SJSA1 (cell line): ENCODE measurements at regions not wholly inside any gene's neighbourhood (a gene's known extent, or its start where the extent isn't known, plus 50 kb on each side); places are given as distances from the start of the nearest gene placed in this dataset.

Experiments
- DNase-seq, 2 experiments: peaks; one replicate each; pipeline ENCODE4 v3.0.0-alpha.2; 2015 to 2020; ENCODE audit warnings: low spot score in 2 of 2, low read depth in 1 of 2
- H3K27ac ChIP-seq: fragments of 250-450 bp; sonication (Bioruptor Pico); 2 replicates; pipeline ENCODE4 v1.5.1; 2020; ENCODE audit warnings: mild to moderate bottlenecking, moderate library complexity
- H3K27me3 ChIP-seq: fragments of 250-450 bp; sonication (Bioruptor Pico); replicated peaks from 2 replicates; pipeline ENCODE4 v1.5.1; 2020; ENCODE audit warnings: mild to moderate bottlenecking, moderate library complexity
- H3K36me3 ChIP-seq: fragments of 250-450 bp; sonication (Bioruptor Pico); 2 replicates; pipeline ENCODE4 v1.5.1; 2020; ENCODE audit warnings: mild to moderate bottlenecking
- H3K4me1 ChIP-seq: fragments of 250-450 bp; sonication (Bioruptor Pico); replicated peaks from 2 replicates; pipeline ENCODE4 v1.6.1; 2021; ENCODE audit warnings: mild to moderate bottlenecking
- H3K4me3 ChIP-seq: fragments of 250-450 bp; sonication (Bioruptor Pico); 2 replicates; pipeline ENCODE4 v1.5.1; 2020; ENCODE audit warnings: mild to moderate bottlenecking
- H3K9me3 ChIP-seq: fragments of 250-450 bp; sonication (Bioruptor Pico); replicated peaks from 2 replicates; pipeline ENCODE4 v1.5.1; 2020; ENCODE audit warnings: mild to moderate bottlenecking

DNA sequence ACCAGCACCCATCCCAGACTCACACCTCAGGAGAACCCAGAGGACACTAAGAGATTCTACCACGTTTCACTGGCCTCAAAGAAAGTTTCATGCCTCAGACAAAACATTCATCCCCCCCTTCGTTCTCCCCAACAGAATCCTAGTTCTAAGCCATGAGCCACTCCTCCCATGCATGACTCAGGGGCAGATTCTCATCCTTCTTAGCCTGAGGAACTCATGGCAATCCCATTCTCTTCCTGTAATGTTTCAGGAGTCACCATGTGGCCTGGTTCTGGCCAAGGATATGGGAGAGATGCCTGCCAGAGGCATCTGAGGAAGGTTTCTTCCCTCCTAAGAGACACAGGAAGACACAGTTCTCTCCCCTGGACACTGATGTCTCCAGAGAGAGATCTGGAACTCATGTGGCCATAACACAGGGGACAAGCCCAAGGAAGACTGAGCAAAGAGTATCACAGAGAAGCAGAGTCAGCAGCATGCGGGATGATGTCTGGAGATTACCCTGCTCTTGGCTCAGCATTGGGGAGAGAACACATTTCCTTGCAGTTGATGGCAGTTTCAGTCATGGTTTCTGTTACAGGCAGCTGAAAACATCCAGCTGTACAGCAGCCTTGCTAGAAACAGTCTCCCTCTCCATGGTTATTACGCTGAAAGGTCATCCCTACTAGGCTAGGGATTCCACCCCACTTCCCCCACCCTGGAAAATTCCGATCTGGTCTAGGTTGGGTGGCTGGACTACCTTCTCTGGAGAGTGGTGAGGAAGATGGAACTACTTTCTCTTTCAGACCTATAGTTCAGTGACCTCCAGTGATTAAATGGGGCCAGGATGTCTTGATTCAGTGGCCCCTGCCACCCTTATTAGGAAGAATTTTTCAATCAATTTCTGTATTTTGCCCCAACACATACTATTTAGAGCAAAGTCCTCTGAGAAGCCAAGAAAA is 115.4 kb downstream of the ZNF608 start:
- H3K9me3 ChIP-seq: 0 out of 2 replicates have a peak, but pooled peaks cover 2% of the 10 kb centered on the region
- peak; percentile 40 to 58 for DNase-seq
- no peak overlapping the region for H3K27ac ChIP-seq
- peaks cover 72% of the 10 kb centered on the region for H3K4me1 ChIP-seq
- H3K4me3 ChIP-seq: no peak overlapping the region
- H3K27me3 ChIP-seq: no peaks in the 10 kb centered on the region
- no peaks in the 10 kb centered on the region; the same call in 1 of the 2 replicates for H3K36me3 ChIP-seq

DNA sequence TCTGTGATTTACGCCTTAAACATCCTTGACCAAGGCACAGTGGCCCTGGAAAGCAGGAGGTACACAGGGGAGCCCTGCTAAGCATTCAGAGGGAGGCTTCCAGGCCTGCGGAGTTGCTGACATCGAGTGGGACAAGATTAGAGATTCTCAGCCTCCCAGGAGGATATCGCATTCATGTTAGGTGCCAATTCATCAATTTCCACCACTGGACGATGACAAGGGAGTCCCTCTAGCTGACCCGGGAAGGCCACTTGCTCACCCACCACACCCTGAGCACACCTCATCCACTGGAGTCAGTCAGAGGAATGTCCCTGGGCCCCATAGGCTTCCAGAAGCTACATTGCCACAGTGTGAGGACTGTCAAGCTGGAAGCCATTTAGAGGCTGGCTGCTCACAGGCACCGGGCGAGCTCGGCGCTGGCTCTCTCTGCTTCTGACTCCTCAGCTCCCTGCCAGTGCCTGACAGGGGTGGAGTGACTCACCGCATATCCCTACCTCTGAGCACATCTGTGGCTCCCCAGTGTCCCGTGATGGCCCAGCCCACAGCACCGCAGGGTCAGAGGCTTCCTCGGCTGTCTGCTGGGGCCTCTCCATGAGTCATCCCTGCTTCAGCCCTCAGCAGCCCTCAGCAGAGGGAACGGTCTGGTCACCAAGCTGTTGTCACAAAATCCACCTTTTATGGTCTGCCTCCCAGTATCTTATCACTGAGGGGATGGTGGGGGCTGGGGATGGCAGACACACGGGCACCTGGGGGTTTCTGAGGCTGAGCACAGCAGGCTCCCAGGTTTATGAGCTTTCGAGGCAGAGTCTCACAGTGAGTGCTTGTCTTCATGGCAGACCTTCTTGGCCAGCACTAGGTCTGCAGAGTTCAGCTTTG is 117.5 kb downstream of the ZNF608 start:
- peaks cover 54% of the 10 kb centered on the region for H3K4me1 ChIP-seq
- H3K36me3 ChIP-seq: no peaks in the 10 kb centered on the region; the same call in 1 of the 2 replicates
- no peak overlapping the region for H3K4me3 ChIP-seq
- peak; percentile 95 to 99 for DNase-seq
- peak overlapping the region; percentile 40 for H3K27ac ChIP-seq
- H3K9me3 ChIP-seq: 0 out of 2 replicates have a peak, but pooled peaks cover 2% of the 10 kb centered on the region
- H3K27me3 ChIP-seq: no peaks in the 10 kb centered on the region

DNA sequence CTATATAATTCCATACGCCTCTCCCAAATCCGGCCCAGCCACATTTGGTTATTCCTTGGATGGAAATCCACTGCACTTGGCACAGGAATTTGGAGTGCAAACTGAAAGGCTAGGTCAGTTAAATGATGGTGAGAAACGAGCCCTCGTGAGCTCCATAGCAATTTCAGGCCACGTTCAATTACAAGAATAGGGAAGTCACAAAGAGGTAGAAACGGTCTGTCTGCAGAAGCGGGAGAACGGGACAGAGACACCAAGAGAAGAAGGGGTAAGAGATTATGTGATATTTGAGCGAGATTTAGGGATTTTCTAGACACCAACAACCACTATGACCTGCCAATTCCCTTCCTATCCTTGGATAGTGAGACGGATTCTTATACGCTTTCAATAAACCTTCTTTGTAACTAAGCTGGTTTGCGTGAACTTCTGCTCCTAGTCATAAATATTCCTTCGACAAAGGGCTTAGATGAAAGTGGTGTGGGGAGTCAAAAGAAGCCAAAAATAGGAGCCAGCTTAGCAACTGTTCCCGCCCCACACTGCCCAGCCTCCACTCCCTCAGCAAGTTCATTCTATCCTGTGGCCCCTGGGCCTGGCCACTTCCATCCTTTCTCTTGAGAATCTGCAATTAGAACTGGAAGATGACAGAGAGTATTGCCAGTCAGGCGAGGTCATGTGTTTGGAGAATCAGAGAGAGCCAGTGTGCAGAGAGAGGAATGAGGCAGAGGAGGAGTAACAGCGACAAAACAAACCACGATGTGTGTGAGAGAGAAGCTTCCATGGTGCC is 118.4 kb downstream of the ZNF608 start:
- H3K27ac ChIP-seq: peak overlapping the region; percentile 40
- no peaks in the 10 kb centered on the region for H3K9me3 ChIP-seq
- no peak for DNase-seq
- H3K4me3 ChIP-seq: no peak overlapping the region
- no peaks in the 10 kb centered on the region for H3K27me3 ChIP-seq
- H3K4me1 ChIP-seq: peaks cover 44% of the 10 kb centered on the region
- H3K36me3 ChIP-seq: no peaks in the 10 kb centered on the region; the same call in 1 of the 2 replicates

DNA sequence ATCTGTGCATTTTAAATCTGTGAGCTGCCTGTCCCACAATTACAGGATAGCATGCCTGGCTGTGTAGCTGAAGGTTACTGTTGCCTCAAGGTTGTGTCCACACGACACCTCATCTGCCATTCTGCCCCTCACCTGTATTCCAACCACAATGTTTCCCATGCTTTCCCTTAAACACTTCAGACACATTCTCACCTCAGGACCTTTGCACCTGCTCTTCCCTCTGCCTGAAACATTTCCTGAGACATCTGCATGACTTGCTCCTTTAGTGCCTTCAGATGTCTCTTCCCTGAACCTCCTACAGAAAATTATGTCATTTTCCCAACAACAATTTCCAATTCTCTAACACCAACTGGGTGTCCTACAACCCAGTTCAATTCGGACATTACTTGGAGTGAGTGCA is 120.4 kb downstream of the ZNF608 start:
- Histone ChIP-seq H3K27ac (no peak overlapping the region), H3K9me3 (no peaks in the 10 kb centered on the region), H3K36me3 (no peaks in the 10 kb centered on the region; the same call in 1 of the 2 replicates), H3K27me3 (no peaks in the 10 kb centered on the region), H3K4me1 (peaks cover 32% of the 10 kb centered on the region), H3K4me3 (no peak overlapping the region)
- DNase-seq: no peak

DNA sequence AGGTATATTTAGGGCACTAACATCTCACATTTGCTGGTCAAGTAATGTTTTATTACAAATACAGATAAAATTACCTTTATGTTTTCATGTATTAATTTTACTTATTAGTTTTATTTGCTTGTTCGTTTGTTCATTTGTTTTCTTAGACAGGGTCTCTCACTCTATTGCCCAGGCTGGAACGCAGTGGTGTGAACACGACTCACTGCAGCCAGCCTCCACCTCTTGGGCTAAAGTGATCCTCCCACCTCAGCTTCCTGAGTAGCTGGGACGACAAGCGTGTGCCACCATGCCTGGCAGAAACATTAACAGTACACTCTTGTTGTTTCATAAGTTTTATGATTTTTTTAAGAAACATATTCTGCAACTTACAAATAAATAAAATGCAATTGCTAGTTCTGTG is 123.2 kb downstream of the ZNF608 start:
- Histone ChIP-seq H3K27ac (no peak overlapping the region), H3K36me3 (no peaks in the 10 kb centered on the region), H3K4me1 (peaks cover 4% of the 10 kb centered on the region), H3K4me3 (no peak overlapping the region), H3K27me3 (no peaks in the 10 kb centered on the region), H3K9me3 (no peaks in the 10 kb centered on the region)
- DNase-seq: no peak

- Histone ChIP-seq H3K27me3 (no peaks in the 10 kb centered on the region), H3K9me3 (no peaks in the 10 kb centered on the region), H3K36me3 (no peaks in the 10 kb centered on the region), H3K4me3 (no peak overlapping the region), H3K4me1 (no peaks in the 10 kb centered on the region; the same call in 1 of the 2 replicates), H3K27ac (no peak overlapping the region)
- no peak for DNase-seq
These were observed 123.6 kb downstream of the ZNF608 start for GRCh38 chr5:124622851-124623250.

- H3K4me1 ChIP-seq: no peaks in the 10 kb centered on the region
- no peaks in the 10 kb centered on the region for H3K27me3 ChIP-seq
- H3K27ac ChIP-seq: no peak overlapping the region
- H3K9me3 ChIP-seq: no peaks in the 10 kb centered on the region
- H3K4me3 ChIP-seq: no peak overlapping the region
- H3K36me3 ChIP-seq: no peaks in the 10 kb centered on the region
- no peak for DNase-seq
These were observed 125.2 kb downstream of the ZNF608 start for GRCh38 chr5:124621279-124621678.

- Histone ChIP-seq H3K9me3 (no peaks in the 10 kb centered on the region), H3K27ac (no peak overlapping the region), H3K4me1 (no peaks in the 10 kb centered on the region), H3K4me3 (no peak overlapping the region), H3K36me3 (no peaks in the 10 kb centered on the region), H3K27me3 (no peaks in the 10 kb centered on the region)
- no peak for DNase-seq
These were observed 125.7 kb downstream of the ZNF608 start for GRCh38 chr5:124620743-124621142.

GRCh38 chr5:124619121-124619520 is 127.3 kb downstream of the ZNF608 start:
- Histone ChIP-seq H3K9me3 (no peaks in the 10 kb centered on the region), H3K4me3 (no peak overlapping the region), H3K27me3 (no peaks in the 10 kb centered on the region), H3K36me3 (no peaks in the 10 kb centered on the region), H3K27ac (no peak overlapping the region), H3K4me1 (peaks cover 8% of the 10 kb centered on the region)
- no peak for DNase-seq

- no peak for DNase-seq
- Histone ChIP-seq H3K9me3 (no peaks in the 10 kb centered on the region), H3K36me3 (no peaks in the 10 kb centered on the region), H3K27ac (no peak overlapping the region), H3K4me3 (no peak overlapping the region), H3K4me1 (peaks cover 13% of the 10 kb centered on the region), H3K27me3 (no peaks in the 10 kb centered on the region)
These were observed 128.7 kb downstream of the ZNF608 start for GRCh38 chr5:124617787-124618186.

- Histone ChIP-seq H3K36me3 (no peaks in the 10 kb centered on the region), H3K4me3 (no peak overlapping the region), H3K27me3 (no peaks in the 10 kb centered on the region), H3K9me3 (no peaks in the 10 kb centered on the region), H3K4me1 (peaks cover 13% of the 10 kb centered on the region), H3K27ac (no peak overlapping the region)
- DNase-seq: no peak
These were observed 131.5 kb downstream of the ZNF608 start for GRCh38 chr5:124614836-124615385.

GRCh38 chr5:124614105-124614504 is 132.3 kb downstream of the ZNF608 start:
- Histone ChIP-seq H3K4me3 (no peak overlapping the region), H3K4me1 (peaks cover 13% of the 10 kb centered on the region), H3K36me3 (no peaks in the 10 kb centered on the region), H3K27ac (peak overlapping the region; percentile 34), H3K9me3 (no peaks in the 10 kb centered on the region), H3K27me3 (no peaks in the 10 kb centered on the region)
- peak in 1 of 2 experiments; percentile 42 for DNase-seq
